GM12872 (cell line): ENCODE measurements at regions not wholly inside any gene's neighbourhood (a gene's known extent, or its start where the extent isn't known, plus 50 kb on each side); places are given as distances from the start of the nearest gene placed in this dataset.

Source experiments
- CTCF ChIP-seq: IDR thresholded peaks from 3 replicates; pipeline ENCODE4 v1.5.1; 2011; ENCODE audit warnings: low read depth, mild to moderate bottlenecking, low read length, moderate library complexity; ENCODE audit not compliant: insufficient read depth

GRCh38 chr4:148849581-148849980, 407.4 kb upstream of the NR3C2 start:
- TF ChIP-seq CTCF: no peak

GRCh38 chr4:148847544-148848255, 405.5 kb upstream of the NR3C2 start:
- TF ChIP-seq CTCF: no peak

- TF ChIP-seq CTCF: no peak
Measured at GRCh38 chr4:148845609-148846008, 403.4 kb upstream of the NR3C2 start.

- TF ChIP-seq CTCF: no peak
Measured at GRCh38 chr4:148843625-148844024, 401.4 kb upstream of the NR3C2 start.

GRCh38 chr4:148842843-148843242, 400.6 kb upstream of the NR3C2 start:
- TF ChIP-seq CTCF: no peak

- TF ChIP-seq CTCF: no peak
Measured at GRCh38 chr4:148834804-148835631, 392.8 kb upstream of the NR3C2 start.

GRCh38 chr4:148831945-148832344, 389.7 kb upstream of the NR3C2 start:
- TF ChIP-seq CTCF: no peak
